Activated T-cell treated with anti-CD3 and anti-CD28 coated beads, Interleukin-2, amount 50 U/mL, for 4 hours (primary cell): ENCODE measurements at regions not wholly inside any gene's neighbourhood (a gene's known extent, or its start where the extent isn't known, plus 50 kb on each side); places are given as distances from the start of the nearest gene placed in this dataset.

Source experiments
- ATAC-seq, 2 donors: fragments of 200-7000 bp; cut with Tn5 transposase; one replicate each; pipeline ENCODE4 v1.10.0; 2021
- DNase-seq: peaks from one replicate; pipeline ENCODE4 v3.0.0-alpha.2; 2020
- H3K27me3 Mint-ChIP-seq: one replicate; pipeline ENCODE4 v1.8.0; 2021; ENCODE audit warnings: low read depth, mixed read lengths
- H3K36me3 Mint-ChIP-seq: one replicate; pipeline ENCODE4 v1.8.0; 2022; ENCODE audit warnings: mixed read lengths; ENCODE audit not compliant: insufficient read depth
- H3K4me1 Mint-ChIP-seq: one replicate; pipeline ENCODE4 v1.8.0; 2021; ENCODE audit warnings: low read depth, mixed read lengths
- H3K4me3 Mint-ChIP-seq: one replicate; pipeline ENCODE4 v1.8.0; 2021; ENCODE audit warnings: mild to moderate bottlenecking, moderate library complexity, mixed read lengths
- H3K9me3 Mint-ChIP-seq: one replicate; pipeline ENCODE4 v1.8.0; 2021; ENCODE audit warnings: mixed read lengths

- H3K4me1 Mint-ChIP-seq: no peaks in the 10 kb centered on the region
- no peaks in the 10 kb centered on the region for H3K27me3 Mint-ChIP-seq
- no peak for ATAC-seq
- no peak for DNase-seq
- H3K9me3 Mint-ChIP-seq: no peaks in the 10 kb centered on the region
- no peak overlapping the region for H3K4me3 Mint-ChIP-seq
- H3K36me3 Mint-ChIP-seq: no peaks in the 10 kb centered on the region
These were observed 53.7 kb upstream of the KITLG start for GRCh38 chr12:88634008-88634407.

GRCh38 chr12:88633312-88633711 lies 53.0 kb upstream of the KITLG start:
- Mint-ChIP-seq H3K27me3 (no peaks in the 10 kb centered on the region), H3K36me3 (no peaks in the 10 kb centered on the region), H3K4me1 (no peaks in the 10 kb centered on the region), H3K9me3 (no peaks in the 10 kb centered on the region), H3K4me3 (no peak overlapping the region)
- ATAC-seq (no peak), DNase-seq (no peak)

- Mint-ChIP-seq H3K4me3 (no peak overlapping the region), H3K36me3 (no peaks in the 10 kb centered on the region), H3K9me3 (no peaks in the 10 kb centered on the region), H3K4me1 (no peaks in the 10 kb centered on the region), H3K27me3 (no peaks in the 10 kb centered on the region)
- DNase-seq (no peak), ATAC-seq (no peak)
These were observed 50.3 kb upstream of the KITLG start for GRCh38 chr12:88630561-88630960.
